ENCODE measurements at regions not wholly inside any gene's neighbourhood (a gene's known extent, or its start where the extent isn't known, plus 50 kb on each side); places are given as distances from the start of the nearest gene placed in this dataset.

GRCh38 chr2:120491111-120491625 is 145.2 kb downstream of the INHBB start:
- H3K9ac ChIP-seq (ENCODE audit: low read length in 3 of 3), result no peak overlapping the region
- H3K36me3 ChIP-seq (ENCODE audit: control insufficient read depth in 2 of 3, insufficient read depth in 3 of 3, low read length in 3 of 3), result no peaks in the 10 kb centered on the region
- H3K27me3 ChIP-seq (ENCODE audit: control insufficient read depth, insufficient read depth, low read length), result no peaks in the 10 kb centered on the region
- no peaks in the 10 kb centered on the region for H3K4me1 ChIP-seq (ENCODE audit: control insufficient read depth in 2 of 3, insufficient read depth in 2 of 3, low read depth in 1 of 3, low read length in 3 of 3)
- FAIRE-seq, result no peak
- DNase-seq, result peak in 1 of 5 donors; percentile 46
- intact Hi-C loops (cut with DNase I), result no loop called here
- H3K27ac ChIP-seq (ENCODE audit: low read depth in 2 of 2, low read length in 2 of 2), result no peak overlapping the region
- no peak overlapping the region for H3K4me3 ChIP-seq (ENCODE audit: low read length in 3 of 3)
- no peaks in the 10 kb centered on the region for H3K9me3 ChIP-seq (ENCODE audit: control insufficient read depth in 2 of 3, insufficient read depth in 1 of 3, low read length in 3 of 3)
- TF ChIP-seq CTCF (IDR thresholded peaks at IDR 0.05; ENCODE audit: borderline replicate concordance, extremely low read depth, insufficient read depth), result no peak

GRCh38 chr2:120493231-120493630 is 147.3 kb downstream of the INHBB start:
- Histone ChIP-seq H3K4me1 (ENCODE audit: control insufficient read depth in 2 of 3, insufficient read depth in 2 of 3, low read depth in 1 of 3, low read length in 3 of 3) (no peaks in the 10 kb centered on the region), H3K9me3 (ENCODE audit: control insufficient read depth in 2 of 3, insufficient read depth in 1 of 3, low read length in 3 of 3) (no peaks in the 10 kb centered on the region), H3K27me3 (ENCODE audit: control insufficient read depth, insufficient read depth, low read length) (no peaks in the 10 kb centered on the region), H3K4me3 (ENCODE audit: low read length in 3 of 3) (no peak overlapping the region), H3K27ac (ENCODE audit: low read depth in 2 of 2, low read length in 2 of 2) (no peak overlapping the region), H3K9ac (ENCODE audit: low read length in 3 of 3) (no peak overlapping the region), H3K36me3 (ENCODE audit: control insufficient read depth in 2 of 3, insufficient read depth in 3 of 3, low read length in 3 of 3) (no peaks in the 10 kb centered on the region)
- intact Hi-C loops (cut with DNase I), result no loop called here
- no peak for TF ChIP-seq CTCF (IDR thresholded peaks at IDR 0.05; ENCODE audit: borderline replicate concordance, extremely low read depth, insufficient read depth)
- no peak for FAIRE-seq
- DNase-seq, result no peak

GRCh38 chr2:120494446-120494845 is 148.5 kb downstream of the INHBB start:
- Histone ChIP-seq H3K9me3 (ENCODE audit: control insufficient read depth in 2 of 3, insufficient read depth in 1 of 3, low read length in 3 of 3) (no peaks in the 10 kb centered on the region), H3K27me3 (ENCODE audit: control insufficient read depth, insufficient read depth, low read length) (no peaks in the 10 kb centered on the region), H3K4me3 (ENCODE audit: low read length in 3 of 3) (no peak overlapping the region), H3K36me3 (ENCODE audit: control insufficient read depth in 2 of 3, insufficient read depth in 3 of 3, low read length in 3 of 3) (no peaks in the 10 kb centered on the region), H3K27ac (ENCODE audit: low read depth in 2 of 2, low read length in 2 of 2) (no peak overlapping the region), H3K4me1 (ENCODE audit: control insufficient read depth in 2 of 3, insufficient read depth in 2 of 3, low read depth in 1 of 3, low read length in 3 of 3) (no peaks in the 10 kb centered on the region), H3K9ac (ENCODE audit: low read length in 3 of 3) (no peak overlapping the region)
- DNase-seq, result no peak
- TF ChIP-seq CTCF (IDR thresholded peaks at IDR 0.05; ENCODE audit: borderline replicate concordance, extremely low read depth, insufficient read depth), result no peak
- intact Hi-C loops (cut with DNase I), result no loop called here
- FAIRE-seq, result no peak

DNA sequence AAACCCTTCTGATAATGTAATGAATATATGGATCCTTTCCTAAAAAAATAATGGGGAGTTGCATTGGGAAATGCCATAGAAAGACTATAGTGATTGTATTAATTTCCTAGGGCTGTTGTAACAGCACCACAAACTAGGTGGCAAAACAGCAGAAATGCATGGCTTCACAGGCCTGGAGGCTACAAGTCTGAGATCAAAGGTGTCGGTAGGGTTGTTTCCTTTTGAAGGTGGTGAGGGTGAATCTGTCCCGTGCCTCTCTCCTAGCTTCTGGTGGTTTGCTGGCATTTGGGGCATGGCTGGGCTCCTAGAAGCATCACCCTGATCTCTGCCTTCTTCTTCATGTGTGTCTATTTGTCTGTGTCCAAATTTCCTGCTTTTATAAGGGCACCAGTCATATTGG is 149.7 kb downstream of the INHBB start:
- intact Hi-C loops (cut with DNase I), result no loop called here
- Histone ChIP-seq H3K36me3 (ENCODE audit: control insufficient read depth in 2 of 3, insufficient read depth in 3 of 3, low read length in 3 of 3) (no peaks in the 10 kb centered on the region), H3K27ac (ENCODE audit: low read depth in 2 of 2, low read length in 2 of 2) (no peak overlapping the region), H3K9ac (ENCODE audit: low read length in 3 of 3) (no peak overlapping the region), H3K27me3 (ENCODE audit: control insufficient read depth, insufficient read depth, low read length) (no peaks in the 10 kb centered on the region), H3K4me3 (ENCODE audit: low read length in 3 of 3) (no peak overlapping the region), H3K9me3 (ENCODE audit: control insufficient read depth in 2 of 3, insufficient read depth in 1 of 3, low read length in 3 of 3) (no peaks in the 10 kb centered on the region), H3K4me1 (ENCODE audit: control insufficient read depth in 2 of 3, insufficient read depth in 2 of 3, low read depth in 1 of 3, low read length in 3 of 3) (no peaks in the 10 kb centered on the region)
- TF ChIP-seq CTCF (IDR thresholded peaks at IDR 0.05; ENCODE audit: borderline replicate concordance, extremely low read depth, insufficient read depth), result no peak
- peak in 1 of 5 donors; percentile 13 for DNase-seq
- no peak for FAIRE-seq

Data from kidney (tissue), 13 donors.